K562 (cell line): ENCODE measurements at regions not wholly inside any gene's neighbourhood (a gene's known extent, or its start where the extent isn't known, plus 50 kb on each side); places are given as distances from the start of the nearest gene placed in this dataset.
A peak's percentile ranks its signal among the peaks of the same experiment; 100 is the strongest.

Experiments
- ATAC-seq: fragments of 200-7000 bp; cut with Tn5 transposase; 3 replicates; pipeline ENCODE4 v1.9.1; 2020; ENCODE audit warnings: moderate library complexity
- BruUV-seq: library from RNA; stranded (reverse); fragments of 400-500 nt; replicated peaks from 2 replicates; lab custom pipeline; 2021; lab: Mats Ljungman, UMichigan
- CTCF ChIA-PET: fragments of 300-600 bp; formaldehyde crosslinking; extraction: SDS; loops from one replicate; lab custom pipeline; 2021; ENCODE audit warnings: low intra/inter-chr PET ratio; lab: Yijun Ruan, JAX
- POLR2A ChIA-PET: fragments of 300-600, 350-650 bp; sonication (Branson Sonifier 250); formaldehyde crosslinking; extraction: SDS; loops from one replicate; lab custom pipeline; 2021; ENCODE audit warnings: antibody characterized with exemption, inconsistent platforms; lab: Yijun Ruan, JAX
- DNase-seq, 4 experiments: peaks; one replicate each; pipeline versions ENCODE4 v3.0.0 to v3.0.0-alpha.2; 2011 to 2018; ENCODE audit warnings: low spot score in 3 of 4, mixed read lengths in 3 of 4; ENCODE audit errors: extremely low read depth in 1 of 4
- FAIRE-seq: peaks from 2 replicates; lab custom pipeline; 2011; peaks lifted over from hg19 to GRCh38; lab: Jason Lieb, UNC
- H2AFZ ChIP-seq: 2 replicates; pipeline ENCODE4 v1.6.0; 2011; ENCODE audit warnings: low read depth, low read length, control low read depth, inconsistent platforms
- H3K27ac ChIP-seq: fragments of 200-600 bp; 3 replicates; pipeline ENCODE4 v1.8.0; 2011; ENCODE audit warnings: low read depth, mild to moderate bottlenecking, control low read depth, inconsistent platforms, low read length, moderate library complexity, mixed read lengths; ENCODE audit errors: extremely low read depth
- H3K27me3 ChIP-seq, 2 experiments: fragments of 300-600 bp in 1 of 2; 2 replicates in 1 of 2; 3 replicates in 1 of 2; pipeline versions ENCODE4 v1.6.0 to v1.8.0; 2011; ENCODE audit warnings: inconsistent platforms in 2 of 2, low read length in 2 of 2, mild to moderate bottlenecking in 1 of 2, mixed read lengths in 1 of 2, moderate library complexity in 1 of 2; ENCODE audit not compliant: control insufficient read depth in 2 of 2, insufficient read depth in 2 of 2
- H3K36me3 ChIP-seq: fragments of 300-600 bp; 3 replicates; pipeline ENCODE4 v1.8.0; 2011; ENCODE audit warnings: mild to moderate bottlenecking, low read length, inconsistent platforms; ENCODE audit not compliant: control insufficient read depth, insufficient read depth
- H3K4me1 ChIP-seq, 2 experiments: fragments of 200-600 bp in 1 of 2; replicated peaks in 1 of 2; 2 replicates in 1 of 2; 3 replicates in 1 of 2; pipeline versions ENCODE4 v1.5.1 to v1.8.0; 2011; ENCODE audit warnings: inconsistent platforms in 2 of 2, low read length in 2 of 2, mild to moderate bottlenecking in 1 of 2, mixed read lengths in 1 of 2, moderate library complexity in 1 of 2; ENCODE audit not compliant: control insufficient read depth in 2 of 2, insufficient read depth in 2 of 2
- H3K4me2 ChIP-seq: 2 replicates; pipeline ENCODE4 v1.6.1; 2011; ENCODE audit warnings: low read length, control low read depth, inconsistent platforms, mixed read lengths; ENCODE audit not compliant: insufficient read depth
- H3K4me3 ChIP-seq: fragments of 200-600 bp; sonication (generic), shearing (Covaris generic); 2 replicates; pipeline ENCODE4 v1.5.1; 2016; ENCODE audit warnings: control low read depth, inconsistent platforms
- H3K79me2 ChIP-seq: fragments of 200-600 bp; 3 replicates; pipeline ENCODE4 v1.8.0; 2011; ENCODE audit warnings: low read length, inconsistent platforms; ENCODE audit not compliant: control insufficient read depth, insufficient read depth
- H3K9ac ChIP-seq, 2 experiments: 2 replicates each; pipeline versions ENCODE4 v1.6.0 to v1.6.1; 2011; ENCODE audit warnings: low read depth in 2 of 2, low read length in 2 of 2, control low read depth in 1 of 2, inconsistent platforms in 1 of 2, mild to moderate bottlenecking in 1 of 2, mixed read lengths in 1 of 2; ENCODE audit not compliant: insufficient read depth in 1 of 2
- H3K9me1 ChIP-seq: one replicate; pipeline ENCODE4 v1.6.0; 2011; ENCODE audit warnings: inconsistent platforms, mild to moderate bottlenecking, low read length, moderate library complexity; ENCODE audit not compliant: control insufficient read depth, insufficient read depth
- H3K9me3 ChIP-seq: replicated peaks from 2 replicates; pipeline ENCODE4 v1.5.1; 2011; ENCODE audit warnings: low read depth, low read length, inconsistent platforms; ENCODE audit not compliant: control insufficient read depth, insufficient read depth
- H4K20me1 ChIP-seq: replicated peaks from 2 replicates; pipeline ENCODE4 v1.6.1; 2011; ENCODE audit warnings: low read length, inconsistent platforms, mixed read lengths; ENCODE audit not compliant: control insufficient read depth, insufficient read depth
- FOXJ2 ChIP-seq: fragments of 200-800 bp; sonication (Bioruptor generic); IDR thresholded peaks from 2 replicates; pipeline ENCODE4 v1.6.1; 2016; ENCODE audit warnings: missing genetic modification characterization, missing compliant biosample characterization
- HIVEP1 ChIP-seq: fragments of 250-450 bp; sonication (Bioruptor Pico); IDR thresholded peaks from 2 replicates; pipeline ENCODE4 v1.4.0; 2020; ENCODE audit warnings: mild to moderate bottlenecking
- JUND ChIP-seq, 2 experiments: IDR thresholded peaks; 2 replicates in 1 of 2; 3 replicates in 1 of 2; pipeline ENCODE4 v1.6.1; 2011; ENCODE audit warnings: borderline replicate concordance in 2 of 2, low read depth in 2 of 2, low read length in 2 of 2, improper control_type of control experiment in 1 of 2, missing biosample characterization in 1 of 2, missing genetic modification characterization in 1 of 2, missing genetic modification reagents in 1 of 2
- WGBS: fragments of 100-300 bp; shearing (Covaris generic); methylation state at CpG from one replicate; pipeline ENCODE4 v1.1.6; 2016; ENCODE audit warnings: low coverage, mixed read lengths; ENCODE audit not compliant: insufficient coverage; ENCODE audit errors: missing lambda C conversion rate; 5-methylcytosine and 5-hydroxymethylcytosine counted together
- in situ Hi-C: fragments of 300-500 bp; cut with MboI; formaldehyde crosslinking; loops from 4 replicates; pipeline ENCODE4 v1.15.0; 2018; ENCODE audit warnings: inconsistent platforms, mixed read lengths
- intact Hi-C: fragments of 100-400 bp; cut with micrococcal nuclease; formaldehyde crosslinking; loops from 2 replicates; pipeline ENCODE4 v1.14.2; 2022
- TF ChIP-seq, protein P1 (sequence below): fragments of 450-650 bp; IDR thresholded peaks from 2 replicates; pipeline ENCODE4 v1.6.1; 2016; ENCODE audit warnings: mild to moderate bottlenecking, moderate library complexity
- TF ChIP-seq, protein P2 (sequence below): sonication (generic); formaldehyde crosslinking; IDR thresholded peaks from 2 replicates; pipeline ENCODE4 v1.9.0; 2022; ENCODE audit warnings: mild to moderate bottlenecking, missing genetic modification reagents
- TF ChIP-seq, protein P3 (sequence below): sonication (generic); formaldehyde crosslinking; IDR thresholded peaks from 2 replicates; pipeline ENCODE4 v1.8.0; 2022; ENCODE audit warnings: missing genetic modification reagents, mild to moderate bottlenecking, moderate library complexity, borderline replicate concordance

DNA sequence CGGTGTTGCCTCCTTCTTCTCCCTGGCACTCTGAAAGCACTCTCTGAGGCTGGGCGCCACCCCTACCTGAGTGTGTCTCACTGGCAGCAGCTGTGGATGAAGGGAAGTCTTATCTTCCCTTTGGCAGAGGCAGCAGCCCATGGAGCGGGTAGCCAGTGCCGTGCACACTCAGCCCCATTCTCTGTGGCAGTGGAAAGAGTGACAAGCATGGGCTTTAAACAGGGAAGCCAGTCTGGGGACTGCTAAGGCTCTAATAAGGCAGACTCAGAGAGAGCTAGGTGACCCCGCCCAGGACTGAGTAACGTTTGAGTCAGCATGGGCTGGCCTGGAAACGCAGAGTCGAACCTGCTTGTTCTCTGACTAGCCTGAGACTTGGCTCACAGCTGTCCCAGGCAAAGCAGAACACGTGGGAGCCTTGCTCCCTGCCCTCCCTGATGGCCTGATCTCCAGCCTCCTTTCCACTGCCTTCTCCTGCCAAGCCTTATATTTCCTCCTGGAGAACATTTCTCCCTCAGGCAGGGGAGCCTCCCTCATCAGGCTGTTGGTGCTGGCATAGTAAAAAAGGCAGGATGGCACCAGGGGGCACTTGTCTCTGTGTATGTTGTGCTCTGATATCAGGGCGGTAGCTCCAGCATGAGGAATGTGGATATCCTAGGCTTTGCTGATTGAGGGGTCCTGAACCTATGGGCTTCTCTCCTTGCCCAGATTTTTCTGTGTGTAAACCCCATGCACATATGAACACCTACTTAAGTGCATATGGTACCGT lies 93.9 kb upstream of the LGALSL start:
- ChIA-PET POLR2A (interaction anchor here (0.7 to 1.0 kb wide), 2 partner anchors 29 to 636 kb away, joined by 4 read pairs; no protein-coding TSS in a partner anchor), CTCF (no interaction called here)
- FAIRE-seq (no peak), DNase-seq (peak; percentile 15 to 52 (median 28)), ATAC-seq (peak; percentile 67)
- Histone ChIP-seq H3K27me3 (peaks cover 13 to 58% of the 10 kb centered on the region in 2 experiments; a peak in 4 of 5 replicates), H3K79me2 (no peaks in the 10 kb centered on the region), H3K4me2 (no peak overlapping the region), H2AFZ (no peak overlapping the region), H4K20me1 (peaks cover 21% of the 10 kb centered on the region), H3K9me3 (no peaks in the 10 kb centered on the region), H3K36me3 (no peaks in the 10 kb centered on the region), H3K27ac (no peak overlapping the region), H3K4me3 (no peak overlapping the region), H3K9ac (0 out of 4 replicates have a peak overlapping the region, but pooled peaks of 1 of the 2 experiments have one; percentile 36), H3K4me1 (peaks cover 0 to 3% of the 10 kb centered on the region in 2 experiments; a peak in 1 of 5 replicates), H3K9me1 (no peaks in the 10 kb centered on the region)
- in situ Hi-C loops (no loop called here), intact Hi-C loops (no loop called here)
- WGBS, result 2% methylated on average over 11 of the region's 11 CpGs
- no TSS peak for BruUV-seq
- TF ChIP-seq, protein P1, sequence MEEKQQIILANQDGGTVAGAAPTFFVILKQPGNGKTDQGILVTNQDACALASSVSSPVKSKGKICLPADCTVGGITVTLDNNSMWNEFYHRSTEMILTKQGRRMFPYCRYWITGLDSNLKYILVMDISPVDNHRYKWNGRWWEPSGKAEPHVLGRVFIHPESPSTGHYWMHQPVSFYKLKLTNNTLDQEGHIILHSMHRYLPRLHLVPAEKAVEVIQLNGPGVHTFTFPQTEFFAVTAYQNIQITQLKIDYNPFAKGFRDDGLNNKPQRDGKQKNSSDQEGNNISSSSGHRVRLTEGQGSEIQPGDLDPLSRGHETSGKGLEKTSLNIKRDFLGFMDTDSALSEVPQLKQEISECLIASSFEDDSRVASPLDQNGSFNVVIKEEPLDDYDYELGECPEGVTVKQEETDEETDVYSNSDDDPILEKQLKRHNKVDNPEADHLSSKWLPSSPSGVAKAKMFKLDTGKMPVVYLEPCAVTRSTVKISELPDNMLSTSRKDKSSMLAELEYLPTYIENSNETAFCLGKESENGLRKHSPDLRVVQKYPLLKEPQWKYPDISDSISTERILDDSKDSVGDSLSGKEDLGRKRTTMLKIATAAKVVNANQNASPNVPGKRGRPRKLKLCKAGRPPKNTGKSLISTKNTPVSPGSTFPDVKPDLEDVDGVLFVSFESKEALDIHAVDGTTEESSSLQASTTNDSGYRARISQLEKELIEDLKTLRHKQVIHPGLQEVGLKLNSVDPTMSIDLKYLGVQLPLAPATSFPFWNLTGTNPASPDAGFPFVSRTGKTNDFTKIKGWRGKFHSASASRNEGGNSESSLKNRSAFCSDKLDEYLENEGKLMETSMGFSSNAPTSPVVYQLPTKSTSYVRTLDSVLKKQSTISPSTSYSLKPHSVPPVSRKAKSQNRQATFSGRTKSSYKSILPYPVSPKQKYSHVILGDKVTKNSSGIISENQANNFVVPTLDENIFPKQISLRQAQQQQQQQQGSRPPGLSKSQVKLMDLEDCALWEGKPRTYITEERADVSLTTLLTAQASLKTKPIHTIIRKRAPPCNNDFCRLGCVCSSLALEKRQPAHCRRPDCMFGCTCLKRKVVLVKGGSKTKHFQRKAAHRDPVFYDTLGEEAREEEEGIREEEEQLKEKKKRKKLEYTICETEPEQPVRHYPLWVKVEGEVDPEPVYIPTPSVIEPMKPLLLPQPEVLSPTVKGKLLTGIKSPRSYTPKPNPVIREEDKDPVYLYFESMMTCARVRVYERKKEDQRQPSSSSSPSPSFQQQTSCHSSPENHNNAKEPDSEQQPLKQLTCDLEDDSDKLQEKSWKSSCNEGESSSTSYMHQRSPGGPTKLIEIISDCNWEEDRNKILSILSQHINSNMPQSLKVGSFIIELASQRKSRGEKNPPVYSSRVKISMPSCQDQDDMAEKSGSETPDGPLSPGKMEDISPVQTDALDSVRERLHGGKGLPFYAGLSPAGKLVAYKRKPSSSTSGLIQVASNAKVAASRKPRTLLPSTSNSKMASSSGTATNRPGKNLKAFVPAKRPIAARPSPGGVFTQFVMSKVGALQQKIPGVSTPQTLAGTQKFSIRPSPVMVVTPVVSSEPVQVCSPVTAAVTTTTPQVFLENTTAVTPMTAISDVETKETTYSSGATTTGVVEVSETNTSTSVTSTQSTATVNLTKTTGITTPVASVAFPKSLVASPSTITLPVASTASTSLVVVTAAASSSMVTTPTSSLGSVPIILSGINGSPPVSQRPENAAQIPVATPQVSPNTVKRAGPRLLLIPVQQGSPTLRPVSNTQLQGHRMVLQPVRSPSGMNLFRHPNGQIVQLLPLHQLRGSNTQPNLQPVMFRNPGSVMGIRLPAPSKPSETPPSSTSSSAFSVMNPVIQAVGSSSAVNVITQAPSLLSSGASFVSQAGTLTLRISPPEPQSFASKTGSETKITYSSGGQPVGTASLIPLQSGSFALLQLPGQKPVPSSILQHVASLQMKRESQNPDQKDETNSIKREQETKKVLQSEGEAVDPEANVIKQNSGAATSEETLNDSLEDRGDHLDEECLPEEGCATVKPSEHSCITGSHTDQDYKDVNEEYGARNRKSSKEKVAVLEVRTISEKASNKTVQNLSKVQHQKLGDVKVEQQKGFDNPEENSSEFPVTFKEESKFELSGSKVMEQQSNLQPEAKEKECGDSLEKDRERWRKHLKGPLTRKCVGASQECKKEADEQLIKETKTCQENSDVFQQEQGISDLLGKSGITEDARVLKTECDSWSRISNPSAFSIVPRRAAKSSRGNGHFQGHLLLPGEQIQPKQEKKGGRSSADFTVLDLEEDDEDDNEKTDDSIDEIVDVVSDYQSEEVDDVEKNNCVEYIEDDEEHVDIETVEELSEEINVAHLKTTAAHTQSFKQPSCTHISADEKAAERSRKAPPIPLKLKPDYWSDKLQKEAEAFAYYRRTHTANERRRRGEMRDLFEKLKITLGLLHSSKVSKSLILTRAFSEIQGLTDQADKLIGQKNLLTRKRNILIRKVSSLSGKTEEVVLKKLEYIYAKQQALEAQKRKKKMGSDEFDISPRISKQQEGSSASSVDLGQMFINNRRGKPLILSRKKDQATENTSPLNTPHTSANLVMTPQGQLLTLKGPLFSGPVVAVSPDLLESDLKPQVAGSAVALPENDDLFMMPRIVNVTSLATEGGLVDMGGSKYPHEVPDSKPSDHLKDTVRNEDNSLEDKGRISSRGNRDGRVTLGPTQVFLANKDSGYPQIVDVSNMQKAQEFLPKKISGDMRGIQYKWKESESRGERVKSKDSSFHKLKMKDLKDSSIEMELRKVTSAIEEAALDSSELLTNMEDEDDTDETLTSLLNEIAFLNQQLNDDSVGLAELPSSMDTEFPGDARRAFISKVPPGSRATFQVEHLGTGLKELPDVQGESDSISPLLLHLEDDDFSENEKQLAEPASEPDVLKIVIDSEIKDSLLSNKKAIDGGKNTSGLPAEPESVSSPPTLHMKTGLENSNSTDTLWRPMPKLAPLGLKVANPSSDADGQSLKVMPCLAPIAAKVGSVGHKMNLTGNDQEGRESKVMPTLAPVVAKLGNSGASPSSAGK, result no peak
- TF ChIP-seq, protein P2, sequence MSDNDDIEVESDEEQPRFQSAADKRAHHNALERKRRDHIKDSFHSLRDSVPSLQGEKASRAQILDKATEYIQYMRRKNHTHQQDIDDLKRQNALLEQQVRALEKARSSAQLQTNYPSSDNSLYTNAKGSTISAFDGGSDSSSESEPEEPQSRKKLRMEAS (CRISPR knock-in tag), result peak; percentile 85
- no peak for TF ChIP-seq HIVEP1 (CRISPR knock-in tag)
- no peak for TF ChIP-seq JUND (IDR thresholded peaks at IDR 0.05; ENCODE audit: borderline replicate concordance, low read depth, low read length)
- 0 out of 3 replicates have a peak, but pooled peaks have one; percentile 12 for TF ChIP-seq JUND (tag; IDR thresholded peaks at IDR 0.05; ENCODE audit: borderline replicate concordance, low read depth, low read length)
- TF ChIP-seq, protein P3, sequence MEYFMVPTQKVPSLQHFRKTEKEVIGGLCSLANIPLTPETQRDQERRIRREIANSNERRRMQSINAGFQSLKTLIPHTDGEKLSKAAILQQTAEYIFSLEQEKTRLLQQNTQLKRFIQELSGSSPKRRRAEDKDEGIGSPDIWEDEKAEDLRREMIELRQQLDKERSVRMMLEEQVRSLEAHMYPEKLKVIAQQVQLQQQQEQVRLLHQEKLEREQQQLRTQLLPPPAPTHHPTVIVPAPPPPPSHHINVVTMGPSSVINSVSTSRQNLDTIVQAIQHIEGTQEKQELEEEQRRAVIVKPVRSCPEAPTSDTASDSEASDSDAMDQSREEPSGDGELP (CRISPR knock-in tag), result peak; percentile 83
- no peak for TF ChIP-seq FOXJ2 (tag)
